ENCODE measurements at regions not wholly inside any gene's neighbourhood (a gene's known extent, or its start where the extent isn't known, plus 50 kb on each side); places are given as distances from the start of the nearest gene placed in this dataset.

DNA sequence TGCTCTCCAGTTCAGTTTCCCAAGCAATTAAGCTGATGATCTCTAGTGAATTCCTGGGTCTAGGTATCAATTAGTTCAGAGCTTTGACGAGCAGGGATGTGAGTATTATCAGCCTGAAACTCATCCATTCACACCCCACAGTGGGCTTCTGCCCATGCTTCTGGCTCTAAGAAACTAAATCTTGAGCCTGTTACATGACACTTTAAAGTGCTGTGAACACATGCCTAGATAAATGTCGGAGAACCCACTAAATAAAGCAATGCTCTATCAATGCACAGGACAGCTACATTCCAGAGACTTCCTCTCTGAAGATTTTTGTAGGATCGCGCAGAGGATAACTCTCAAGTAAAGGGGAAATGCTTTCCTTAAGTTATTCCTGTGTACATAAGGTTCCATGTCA is 356.5 kb upstream of the TNP1 start:
- TF ChIP-seq, protein P1, sequence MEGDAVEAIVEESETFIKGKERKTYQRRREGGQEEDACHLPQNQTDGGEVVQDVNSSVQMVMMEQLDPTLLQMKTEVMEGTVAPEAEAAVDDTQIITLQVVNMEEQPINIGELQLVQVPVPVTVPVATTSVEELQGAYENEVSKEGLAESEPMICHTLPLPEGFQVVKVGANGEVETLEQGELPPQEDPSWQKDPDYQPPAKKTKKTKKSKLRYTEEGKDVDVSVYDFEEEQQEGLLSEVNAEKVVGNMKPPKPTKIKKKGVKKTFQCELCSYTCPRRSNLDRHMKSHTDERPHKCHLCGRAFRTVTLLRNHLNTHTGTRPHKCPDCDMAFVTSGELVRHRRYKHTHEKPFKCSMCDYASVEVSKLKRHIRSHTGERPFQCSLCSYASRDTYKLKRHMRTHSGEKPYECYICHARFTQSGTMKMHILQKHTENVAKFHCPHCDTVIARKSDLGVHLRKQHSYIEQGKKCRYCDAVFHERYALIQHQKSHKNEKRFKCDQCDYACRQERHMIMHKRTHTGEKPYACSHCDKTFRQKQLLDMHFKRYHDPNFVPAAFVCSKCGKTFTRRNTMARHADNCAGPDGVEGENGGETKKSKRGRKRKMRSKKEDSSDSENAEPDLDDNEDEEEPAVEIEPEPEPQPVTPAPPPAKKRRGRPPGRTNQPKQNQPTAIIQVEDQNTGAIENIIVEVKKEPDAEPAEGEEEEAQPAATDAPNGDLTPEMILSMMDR (IDR thresholded peaks at IDR 0.05; ENCODE audit: low read depth, low read length), result no peak
- no peak for TF ChIP-seq POLR2A (IDR thresholded peaks at IDR 0.05; ENCODE audit: extremely low read depth, insufficient read length)

Measured in NB4 (cell line).